HG02885 (cell line): ENCODE measurements at regions not wholly inside any gene's neighbourhood (a gene's known extent, or its start where the extent isn't known, plus 50 kb on each side); places are given as distances from the start of the nearest gene placed in this dataset.

ENCODE experiments used
- ATAC-seq: cut with Tn5 transposase; IDR thresholded peaks from one replicate; pipeline ENCODE4 v1.9.1; 2021; ENCODE audit warnings: mild to moderate bottlenecking; ENCODE audit not compliant: unreplicated experiment, poor library complexity

DNA sequence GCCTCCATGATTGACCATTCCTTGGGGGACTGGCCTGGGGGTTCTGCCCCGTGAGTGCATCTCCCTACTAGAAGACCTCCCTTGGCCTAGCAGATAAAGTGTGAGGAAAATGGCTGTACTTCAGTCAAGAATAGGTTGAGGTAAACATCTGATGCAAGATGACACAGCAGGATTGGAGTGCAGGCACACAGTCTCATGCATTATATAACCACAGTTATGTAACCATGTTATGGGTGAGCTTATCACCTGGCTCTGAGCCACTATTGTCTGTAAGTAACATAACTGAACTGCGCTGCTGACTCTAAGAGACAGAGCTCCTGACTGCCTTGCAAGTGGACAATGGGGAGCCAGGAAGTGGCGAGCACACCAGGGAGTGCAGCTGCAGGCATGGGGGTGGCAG, 378.7 kb upstream of the ANO5 start:
- no peak for ATAC-seq

DNA sequence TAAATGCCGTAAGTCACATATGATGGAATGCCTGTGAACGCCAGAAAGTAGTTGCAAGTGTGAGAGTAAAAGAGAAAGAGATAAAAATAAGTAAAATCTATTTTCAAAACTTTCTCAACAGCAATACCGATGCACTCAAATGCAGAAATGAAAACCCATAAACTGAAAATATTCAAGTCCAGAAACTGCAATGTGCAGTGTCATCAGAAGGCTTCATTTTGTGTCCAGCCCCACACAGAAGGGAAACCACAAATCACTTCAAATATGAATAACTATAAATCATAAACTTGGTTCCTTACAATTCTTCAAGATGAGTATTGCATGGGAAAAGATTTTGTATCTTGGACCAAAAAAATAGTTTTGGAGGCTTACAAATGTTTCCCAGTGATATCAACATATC, 375.2 kb upstream of the ANO5 start:
- no peak for ATAC-seq

DNA sequence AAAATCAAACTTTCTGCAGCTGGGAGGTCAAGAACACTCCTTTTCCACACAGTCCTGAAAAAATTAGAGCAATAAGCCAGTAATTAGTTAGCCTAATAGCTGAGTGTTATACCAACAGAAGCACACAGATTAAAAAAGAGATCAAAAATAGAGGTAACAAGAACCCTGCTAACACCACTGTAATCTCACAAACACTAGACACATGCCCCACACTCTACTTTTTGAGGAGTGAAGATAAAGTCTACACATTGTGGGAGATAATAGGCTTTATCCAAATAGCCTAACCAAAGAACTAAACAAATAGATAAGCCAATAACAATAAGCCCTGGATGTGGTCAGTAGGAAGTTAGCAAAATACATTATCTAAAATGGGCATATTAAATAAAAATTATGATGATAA, 372.7 kb upstream of the ANO5 start:
- ATAC-seq, result no peak

DNA sequence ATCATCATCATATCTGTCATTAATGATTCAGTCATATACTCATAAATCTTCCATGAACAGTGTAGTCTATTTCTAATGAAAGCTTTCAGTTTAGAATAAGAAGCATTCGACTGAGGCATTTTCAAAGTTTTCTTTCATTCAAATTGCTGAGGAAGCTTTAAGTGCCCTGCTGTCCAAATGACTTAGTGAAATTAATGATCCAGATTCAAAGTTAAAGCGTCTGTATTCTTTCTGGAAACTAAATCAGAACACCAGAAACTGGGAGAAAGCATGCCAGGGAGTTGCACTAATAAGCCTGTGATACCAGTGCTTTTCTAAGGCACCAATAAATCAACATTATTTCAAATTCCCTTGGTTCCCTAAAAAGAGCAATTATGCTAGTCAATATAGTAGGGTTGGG, 367.8 kb upstream of the ANO5 start:
- ATAC-seq, result no peak

DNA sequence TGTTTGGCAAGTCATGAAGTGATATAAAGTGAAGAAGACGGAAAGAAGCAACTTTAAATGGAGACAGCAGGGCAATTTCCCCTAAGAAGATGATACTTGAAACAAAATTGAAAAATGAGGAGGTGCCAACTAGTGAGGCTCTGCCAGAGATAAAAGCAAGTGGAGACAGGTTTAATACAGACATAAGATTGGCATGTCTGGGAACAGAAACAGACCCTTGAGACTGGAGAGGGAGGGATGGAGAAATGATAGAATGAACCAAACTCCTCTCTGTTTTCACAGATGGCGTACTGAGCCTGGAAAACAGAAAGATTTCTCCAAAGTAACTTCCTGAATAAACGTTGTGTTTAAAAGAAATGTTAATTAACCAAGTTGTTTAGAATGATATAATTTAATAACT, 354.5 kb upstream of the ANO5 start:
- ATAC-seq, result no peak

DNA sequence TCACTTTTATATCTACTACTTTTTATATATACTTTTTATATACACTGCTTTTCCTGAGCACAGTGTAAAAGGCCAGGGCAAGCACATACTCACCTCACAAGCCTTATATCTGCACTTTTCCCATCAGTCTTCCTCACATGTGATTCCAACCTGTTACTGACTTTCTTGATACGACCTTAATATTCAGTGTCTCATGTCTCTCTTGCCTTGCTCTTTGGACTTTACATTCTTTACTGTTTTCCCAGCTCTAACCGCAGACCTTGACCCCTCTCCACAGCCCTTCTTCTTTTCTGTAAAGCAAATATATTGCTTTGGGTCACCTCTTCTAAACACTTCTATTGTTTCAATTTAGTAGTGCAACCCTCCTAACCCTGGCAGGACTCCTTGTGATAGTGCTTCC, 353.1 kb upstream of the ANO5 start:
- ATAC-seq, result no peak

DNA sequence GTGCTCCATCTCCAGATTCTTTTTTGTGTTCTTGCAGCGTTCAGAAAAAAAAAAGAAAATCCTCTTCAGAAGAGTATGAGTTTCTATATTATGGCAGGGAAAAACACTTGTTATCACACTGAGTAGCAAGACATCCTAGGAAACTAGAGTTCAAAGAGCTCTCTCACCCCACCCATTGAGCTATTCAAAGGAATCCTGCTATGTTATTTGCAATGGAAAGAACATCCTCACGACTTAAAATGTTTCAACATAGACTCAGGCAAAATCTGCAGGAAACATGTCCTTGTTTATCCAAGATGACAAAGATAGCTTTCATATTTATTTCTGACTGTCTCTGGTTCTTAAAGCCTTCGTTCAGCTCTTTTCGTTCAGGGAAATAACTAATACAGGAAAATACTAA, 331.6 kb upstream of the ANO5 start:
- no peak for ATAC-seq

DNA sequence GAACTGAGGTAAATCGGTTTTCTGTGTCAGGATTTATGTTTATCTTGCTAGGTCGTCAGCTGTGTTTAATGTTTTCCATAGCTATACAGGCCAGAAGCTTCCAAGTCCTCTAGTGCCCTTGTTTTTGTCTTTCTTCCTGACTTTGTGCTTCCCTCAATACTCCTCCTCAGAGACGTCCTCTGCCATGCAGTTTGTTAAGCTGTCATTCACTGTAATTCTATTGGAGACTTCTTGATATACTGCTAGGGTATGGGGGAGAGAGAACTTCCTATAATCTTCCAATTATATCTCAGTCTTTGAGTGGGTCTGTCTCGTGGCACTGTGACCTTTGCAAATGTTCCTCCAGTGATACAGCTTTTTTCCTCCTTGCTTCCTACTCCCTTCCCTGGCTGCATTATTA, 327.3 kb upstream of the ANO5 start:
- ATAC-seq, result no peak

DNA sequence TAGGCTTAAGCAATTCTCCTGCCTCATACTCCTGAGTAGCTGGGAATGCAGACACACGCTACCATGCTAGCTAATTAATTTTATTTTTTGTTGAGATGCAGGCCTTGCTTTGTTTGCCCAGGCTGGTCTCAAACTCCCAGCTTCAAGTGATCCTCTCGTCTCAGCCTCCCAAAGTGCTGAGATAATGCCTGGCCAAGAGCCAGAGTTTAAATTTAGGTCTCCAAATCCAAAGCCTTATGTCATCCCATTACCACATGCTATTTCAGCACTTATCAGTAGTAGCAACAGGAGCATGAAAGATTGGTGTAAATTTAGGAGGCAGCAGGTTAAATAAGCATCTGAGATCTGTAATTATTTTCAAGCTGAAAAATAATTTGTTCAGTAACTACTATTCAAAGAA, 326.1 kb upstream of the ANO5 start:
- no peak for ATAC-seq

DNA sequence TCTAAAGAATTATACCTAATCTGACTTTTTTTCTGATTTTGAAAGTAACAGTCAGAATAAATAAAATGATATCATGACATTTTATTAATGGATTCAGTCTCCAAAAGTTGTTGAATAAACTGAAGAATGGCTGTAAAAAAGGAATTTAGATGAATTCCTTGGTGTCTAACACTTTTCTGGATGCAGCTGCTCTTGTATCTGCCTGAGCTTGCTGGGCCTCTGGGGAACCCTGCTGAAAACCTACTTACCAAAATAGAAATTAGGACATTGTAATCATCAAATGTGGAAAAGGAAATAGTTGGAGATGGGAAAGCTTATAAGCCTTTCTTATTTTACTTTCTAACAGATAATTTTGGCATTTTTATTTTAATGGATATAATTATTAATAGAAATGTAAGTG, 315.7 kb upstream of the ANO5 start:
- ATAC-seq, result no peak

DNA sequence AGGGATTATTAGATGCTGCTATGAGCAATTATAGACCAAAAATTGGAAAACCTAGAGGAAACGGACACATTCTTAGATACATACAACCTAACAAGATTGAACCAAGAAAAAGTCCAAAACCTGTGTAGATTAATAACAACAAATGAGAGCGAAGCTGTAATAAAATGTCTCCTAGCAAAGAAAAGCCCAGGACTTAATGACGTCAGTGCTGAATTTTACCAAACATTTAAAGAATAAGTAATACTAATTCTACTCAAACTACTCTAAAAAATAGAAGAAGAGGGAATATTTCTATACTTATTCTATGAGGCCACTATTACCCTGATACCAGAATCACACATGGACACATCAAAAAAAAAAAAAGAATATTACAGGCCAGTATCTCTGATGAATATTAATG, 309.5 kb upstream of the ANO5 start:
- no peak for ATAC-seq

DNA sequence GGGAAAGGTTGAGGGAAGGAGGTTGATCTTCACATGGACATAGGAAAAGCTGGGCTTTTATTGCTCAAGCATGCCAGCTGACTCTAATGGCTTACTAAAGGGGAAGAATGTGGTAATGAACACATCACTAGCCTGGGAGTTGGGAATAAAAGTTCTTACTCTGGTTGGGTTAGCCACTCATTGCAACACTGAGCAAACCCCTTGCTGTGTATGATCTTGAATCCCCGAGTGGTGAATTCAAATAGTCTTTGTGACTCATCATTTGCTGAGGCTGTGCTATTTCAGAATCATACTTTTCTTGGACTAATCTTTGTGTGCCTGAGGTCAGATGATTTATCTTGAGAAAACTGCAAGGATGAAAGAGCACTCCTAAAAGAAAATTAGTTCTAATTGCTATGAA, 304.1 kb upstream of the ANO5 start:
- ATAC-seq, result no peak

DNA sequence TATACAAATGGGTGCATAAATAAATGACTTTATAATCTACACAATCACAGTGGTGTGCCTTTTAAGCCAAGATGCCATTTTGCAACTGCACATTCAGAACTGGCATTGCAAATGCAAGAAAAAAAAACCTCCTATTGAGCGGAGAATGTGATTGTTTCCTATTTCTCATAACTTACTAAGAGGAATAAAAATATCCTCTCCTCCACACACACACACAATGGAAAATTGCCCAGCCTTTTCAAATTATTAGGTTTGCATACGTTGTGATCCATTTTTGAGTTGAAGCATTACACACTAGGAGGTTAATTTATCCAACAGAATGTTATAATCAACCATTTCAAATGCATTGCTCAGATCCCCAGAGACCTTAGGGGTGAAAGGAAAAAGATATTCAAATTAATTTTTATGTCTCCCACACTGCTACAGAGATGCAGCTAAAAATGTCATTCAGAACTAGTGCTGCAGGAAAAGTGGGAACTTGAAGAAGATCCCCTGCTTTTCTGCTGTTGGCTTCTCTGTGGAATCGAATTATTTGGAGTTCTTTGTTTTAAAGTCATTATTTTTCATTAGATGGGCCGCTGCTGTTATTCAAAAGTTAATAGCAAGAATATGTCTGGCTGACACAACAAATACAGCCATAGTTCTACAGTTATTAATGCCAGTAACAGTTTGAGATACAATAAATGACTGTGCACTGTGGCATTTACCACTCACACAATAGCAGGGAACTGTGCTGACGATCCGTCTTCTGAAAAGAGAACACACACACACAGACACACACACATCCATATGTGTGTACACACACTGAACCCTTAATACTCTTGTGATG, 299.9 kb upstream of the ANO5 start:
- no peak for ATAC-seq

DNA sequence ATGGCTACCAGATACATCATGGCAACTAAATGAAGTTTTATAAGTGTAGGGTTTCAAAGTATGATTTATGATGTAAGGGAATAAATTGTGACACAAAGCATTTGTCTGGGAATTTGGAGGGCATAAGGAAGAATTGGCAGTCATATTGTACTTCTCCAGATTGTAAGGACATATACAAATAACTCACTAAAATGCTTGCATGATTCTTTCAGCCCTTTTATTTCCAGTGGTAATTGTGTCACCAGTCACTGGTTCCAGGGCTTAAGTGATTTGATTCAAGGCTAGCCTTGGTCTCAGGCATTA, 299.4 kb upstream of the ANO5 start:
- ATAC-seq, result no peak

DNA sequence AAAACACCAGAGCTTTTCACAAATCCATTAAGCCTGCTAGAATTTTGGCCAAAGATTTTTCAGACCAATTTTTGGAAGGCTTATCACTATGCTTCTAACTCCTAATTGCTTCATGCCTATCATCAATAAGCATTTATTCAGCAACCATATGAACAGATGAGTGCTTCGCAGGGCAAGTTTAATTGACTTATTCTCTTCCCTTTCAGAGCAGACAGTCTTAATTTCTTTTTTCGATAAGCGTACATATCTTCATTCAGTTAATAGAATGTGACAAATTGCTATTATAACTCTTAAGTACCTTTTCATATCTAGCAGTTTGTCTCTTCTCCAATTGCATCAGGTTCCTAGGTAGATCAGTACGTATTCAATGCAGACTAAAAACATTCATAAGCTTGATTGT, 298.4 kb upstream of the ANO5 start:
- no peak for ATAC-seq

DNA sequence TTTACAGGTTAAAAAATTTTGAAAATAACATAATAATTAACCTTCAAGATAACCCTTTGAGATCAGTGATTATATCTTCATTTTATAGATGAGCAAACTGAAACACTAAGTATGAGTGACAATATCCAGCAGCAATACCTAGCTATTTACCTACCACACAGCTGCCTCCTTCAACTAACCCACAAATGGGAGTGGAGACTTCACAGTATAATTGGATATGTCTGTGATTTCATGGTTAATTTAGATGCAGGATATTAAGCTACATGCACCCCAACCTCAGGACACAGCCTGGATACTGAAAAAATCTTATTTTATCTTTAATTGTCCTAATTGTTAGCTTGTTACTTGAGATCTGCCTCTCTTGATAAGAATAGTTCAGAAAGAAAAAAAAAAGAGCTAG, 297.2 kb upstream of the ANO5 start:
- ATAC-seq, result no peak

DNA sequence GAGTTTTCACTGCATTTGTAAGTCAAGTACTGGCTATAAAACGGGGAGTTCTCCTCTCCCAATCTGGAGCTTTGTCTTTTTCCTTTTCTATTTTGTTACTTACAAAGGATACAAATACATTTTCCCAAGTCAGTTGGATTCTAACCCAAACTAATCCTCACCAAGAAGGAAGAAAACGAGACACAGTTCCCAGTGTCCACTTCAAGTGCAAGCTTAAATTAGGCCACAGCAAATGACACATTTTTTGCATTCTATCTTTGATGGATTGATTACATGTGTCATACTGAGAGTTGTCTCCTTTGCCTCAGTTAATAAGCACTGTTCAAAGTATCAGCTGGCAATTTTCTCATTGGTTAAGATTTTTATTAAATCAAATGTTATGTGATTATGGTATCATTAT, 296.7 kb upstream of the ANO5 start:
- no peak for ATAC-seq

DNA sequence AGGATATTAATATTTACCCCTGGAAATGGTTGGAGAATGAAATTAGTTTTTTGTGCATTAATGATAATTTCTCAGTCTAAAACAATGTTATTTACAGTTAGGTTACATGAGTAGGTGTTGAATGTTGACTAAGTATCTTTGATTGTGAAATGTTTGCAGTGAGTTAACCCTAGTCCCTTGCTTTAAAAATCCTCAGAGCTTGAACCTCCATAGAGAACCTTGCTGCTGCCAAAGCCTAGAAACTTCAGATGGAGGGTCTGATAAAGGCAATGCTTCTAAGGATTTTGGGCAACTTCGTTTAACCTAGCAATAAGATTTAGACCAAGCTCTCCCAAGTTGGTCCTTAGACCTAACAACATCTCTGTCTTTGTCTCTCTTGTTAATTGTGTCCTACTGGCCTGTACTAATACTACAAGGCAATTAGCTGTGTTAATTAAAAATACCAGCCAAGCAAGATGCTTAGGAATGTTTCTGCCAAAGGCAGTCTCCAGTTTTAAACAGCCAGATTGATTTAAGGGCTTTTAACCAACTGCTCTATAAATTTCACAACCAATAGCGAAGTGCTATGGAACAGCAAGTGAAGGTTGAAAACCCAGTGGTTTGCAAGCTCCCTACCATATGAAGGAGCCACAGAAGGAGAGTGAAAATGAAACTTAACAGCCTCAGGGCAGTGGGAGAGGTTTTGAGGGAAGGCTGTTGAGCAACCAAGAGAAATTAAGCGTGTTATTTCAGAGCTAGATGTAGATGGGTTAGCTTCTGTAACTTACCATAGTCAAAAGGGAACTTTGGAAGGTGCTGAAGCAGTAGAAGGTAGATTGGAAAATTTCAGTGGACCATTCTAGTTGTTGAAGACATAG, 295.9 kb upstream of the ANO5 start:
- ATAC-seq, result no peak

DNA sequence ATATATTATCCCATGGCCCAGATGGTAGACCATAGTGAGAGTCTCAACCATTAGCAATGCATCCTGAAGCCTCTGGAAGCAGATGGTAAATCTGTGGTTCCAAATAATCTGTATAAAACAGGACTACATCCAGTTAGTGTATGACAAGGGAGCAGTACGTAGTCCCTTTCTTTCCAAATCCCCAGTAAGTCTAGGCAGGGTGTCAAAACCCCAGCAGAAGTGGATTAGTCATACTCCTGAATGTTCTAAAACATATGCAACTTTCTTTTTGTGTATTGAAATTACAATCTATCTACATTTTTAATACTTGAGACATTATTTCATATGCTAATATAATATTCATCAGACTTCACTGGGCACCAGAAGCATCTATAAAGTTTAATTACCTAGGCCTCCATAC, 295.1 kb upstream of the ANO5 start:
- ATAC-seq, result no peak

DNA sequence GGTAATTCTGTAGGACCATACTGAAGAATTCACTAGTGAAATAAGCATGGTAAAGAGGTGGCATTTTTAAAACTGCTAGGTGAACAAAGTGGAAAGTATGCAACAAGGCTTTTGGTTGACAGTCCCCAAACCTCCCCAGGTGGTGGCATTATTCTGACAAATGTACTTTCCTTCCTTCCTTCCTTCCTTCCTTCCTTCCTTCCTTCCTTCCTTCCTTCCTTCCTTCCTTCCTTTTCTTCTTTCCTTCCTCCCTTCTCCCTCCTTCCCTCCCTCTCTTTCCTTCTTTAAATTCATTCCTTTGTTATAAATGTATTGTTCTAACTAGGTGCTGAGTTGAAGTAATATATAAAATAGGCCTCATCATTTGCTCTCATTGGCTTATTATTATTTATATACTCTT, 284.7 kb upstream of the ANO5 start:
- no peak for ATAC-seq

DNA sequence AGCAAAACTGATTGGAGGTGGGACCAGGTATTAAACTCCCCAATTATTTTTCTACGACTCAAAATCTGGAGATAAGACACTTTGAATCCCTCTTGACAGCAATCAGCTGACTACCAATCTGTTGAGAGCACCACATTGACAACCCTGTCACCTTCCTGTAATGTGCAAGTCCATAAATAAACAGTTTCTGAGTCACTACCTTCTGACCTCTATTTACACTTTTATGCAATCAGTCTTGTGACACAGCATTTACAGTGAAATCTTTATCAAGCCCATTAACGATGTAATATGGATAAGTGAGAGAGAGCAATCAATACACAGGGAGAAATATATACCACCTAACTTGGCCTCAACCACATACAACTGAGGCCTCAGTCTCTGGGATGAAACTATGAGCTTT, 283.7 kb upstream of the ANO5 start:
- ATAC-seq, result no peak

DNA sequence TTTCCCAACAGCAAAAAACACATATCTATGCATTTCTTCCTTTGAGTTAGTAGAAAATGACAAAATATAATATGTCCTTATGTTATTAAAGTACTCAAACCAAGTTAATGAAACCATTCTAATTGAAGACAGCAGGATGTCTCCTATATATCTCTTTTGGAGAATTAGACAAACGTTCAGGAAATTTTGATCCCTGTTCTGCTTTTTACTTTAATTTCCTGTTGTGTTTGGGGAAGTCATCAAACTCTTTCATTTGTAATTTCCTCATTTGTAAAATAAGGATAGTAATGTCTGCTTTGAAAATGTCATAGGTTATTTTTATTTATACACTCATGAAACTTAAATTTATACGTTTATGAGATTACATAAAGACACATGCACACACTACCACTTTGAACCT, 281.8 kb upstream of the ANO5 start:
- no peak for ATAC-seq
